ENCODE measurements at regions not wholly inside any gene's neighbourhood (a gene's known extent, or its start where the extent isn't known, plus 50 kb on each side); places are given as distances from the start of the nearest gene placed in this dataset.

- TF ChIP-seq CTBP2 (IDR thresholded peaks at IDR 0.05; ENCODE audit: borderline replicate concordance, insufficient read depth, insufficient read length, low read length) (no peak), GTF2F1 (IDR thresholded peaks at IDR 0.05; ENCODE audit: borderline replicate concordance, low read depth, low read length) (no peak), CHD7 (IDR thresholded peaks at IDR 0.05; ENCODE audit: insufficient replicate concordance, low read length) (no peak), TAF1 (IDR thresholded peaks at IDR 0.05; ENCODE audit: low read depth, low read length) (no peak), TBP (IDR thresholded peaks at IDR 0.05; ENCODE audit: low read depth, low read length) (no peak), EGR1 (IDR thresholded peaks at IDR 0.05; ENCODE audit: borderline replicate concordance, low read depth, low read length) (no peak), SUZ12 (IDR thresholded peaks at IDR 0.05; ENCODE audit: low read length) (no peak), MAX (IDR thresholded peaks at IDR 0.05) (peak; percentile 51), EZH2 (IDR thresholded peaks at IDR 0.05; ENCODE audit: low read depth, low read length, severe bottlenecking) (no peak), RXRA (IDR thresholded peaks at IDR 0.05; ENCODE audit: insufficient read depth, low read depth, low read length) (no peak)
Observed at GRCh38 chr18:40878371-40878770, 1076.7 kb upstream of the PIK3C3 start (continued).

All from H1 (cell line).